Muscle of back (tissue), 3 donors: ENCODE measurements at regions not wholly inside any gene's neighbourhood (a gene's known extent, or its start where the extent isn't known, plus 50 kb on each side); places are given as distances from the start of the nearest gene placed in this dataset.
"Not testable (repeated sequence)": the region's sequence is repeated elsewhere in the genome, so short reads cannot be mapped to it uniquely, and the experiment has no call there.

ENCODE experiments used
- DNase-seq, 3 donors: peaks; one replicate each; pipeline versions ENCODE4 v3.0.0 to v3.0.0-alpha.2; 2013

DNA sequence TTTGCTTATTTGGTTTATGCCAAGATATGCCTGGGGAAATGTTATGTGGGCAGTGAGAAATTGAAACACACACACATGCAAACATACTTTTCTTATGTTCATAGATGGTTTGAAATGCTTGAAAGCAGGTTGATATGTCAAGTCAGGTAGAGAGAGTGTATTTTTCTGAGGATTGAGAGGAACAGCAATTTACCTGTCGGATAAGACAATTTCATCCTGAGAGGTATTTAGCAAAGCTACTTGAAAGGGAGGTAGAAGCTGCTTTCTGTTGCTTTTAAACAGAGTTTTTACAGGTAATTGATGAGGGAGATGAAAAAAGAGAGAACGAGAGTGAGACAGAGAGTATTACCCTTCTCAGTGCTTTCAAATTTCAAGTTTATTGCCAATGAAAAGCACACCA lies 854.3 kb downstream of the CDH8 start:
- DNase-seq: no peak

- DNase-seq: no peak
These were observed 856.7 kb downstream of the CDH8 start for GRCh38 chr16:61179561-61179960.

DNA sequence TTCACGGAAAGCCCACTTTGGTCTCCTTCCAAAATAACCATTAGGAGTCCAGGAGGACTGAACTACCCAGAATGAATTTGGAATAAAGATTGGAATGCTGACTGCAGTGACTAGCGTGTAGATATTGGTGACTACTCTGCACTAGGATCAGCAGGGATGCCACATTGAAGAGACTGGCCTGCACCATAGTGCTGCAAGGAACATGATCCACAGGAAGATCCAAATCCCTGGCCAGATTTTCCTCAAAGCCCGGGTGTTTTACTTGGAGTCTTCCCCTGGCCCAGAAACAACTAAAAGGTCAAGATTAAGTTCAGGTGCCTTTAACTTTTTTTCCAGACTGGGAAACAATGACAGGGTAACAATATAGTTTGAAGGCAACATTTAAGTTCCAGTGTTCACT lies 870.4 kb downstream of the CDH8 start:
- peak in 1 of 3 donors; percentile 4 for DNase-seq

GRCh38 chr16:61150351-61150750 lies 885.9 kb downstream of the CDH8 start:
- DNase-seq: no peak

DNA sequence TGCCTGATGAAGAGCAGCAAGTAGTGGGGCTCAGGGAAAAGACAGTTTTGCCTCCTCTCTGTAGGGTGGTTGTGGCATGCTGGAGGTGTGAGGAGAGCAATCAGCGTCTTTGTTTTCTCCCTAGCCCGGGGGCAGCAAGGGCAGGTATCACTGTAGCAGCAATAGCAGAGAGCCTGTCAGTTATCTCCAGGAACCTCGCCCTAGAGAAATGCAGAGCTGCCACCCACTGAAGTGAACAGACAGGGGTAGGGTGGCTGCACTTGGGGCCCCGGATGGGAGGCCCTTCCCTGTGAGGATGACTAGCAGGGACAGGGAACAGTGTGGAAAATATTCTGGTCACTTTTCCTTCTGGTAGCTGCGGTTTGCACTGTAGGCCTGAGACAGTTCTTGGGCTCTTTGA lies 886.5 kb downstream of the CDH8 start:
- DNase-seq: no peak

DNA sequence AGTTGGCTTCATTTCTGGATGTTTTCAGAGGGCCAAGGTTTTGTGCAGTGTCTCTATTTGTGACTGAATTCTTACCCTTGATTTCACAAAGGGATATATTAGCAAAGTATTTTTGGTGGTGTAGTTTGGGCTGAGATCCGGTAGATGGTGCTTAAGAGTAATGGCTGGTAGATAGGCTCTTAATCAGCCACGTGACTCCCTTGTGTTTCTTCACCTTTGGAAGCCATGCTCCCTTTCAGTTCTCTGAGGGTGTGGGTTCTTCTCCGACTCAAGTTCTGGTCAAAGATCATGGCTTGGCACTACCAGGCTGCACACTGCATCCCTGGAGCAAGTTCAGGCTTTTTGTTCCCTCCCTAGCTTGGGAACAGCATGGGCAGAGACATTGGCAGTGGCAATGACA lies 887.3 kb downstream of the CDH8 start:
- no peak for DNase-seq

GRCh38 chr16:61146429-61146828 lies 889.8 kb downstream of the CDH8 start:
- DNase-seq: no peak

- DNase-seq: no peak
These were observed 904.8 kb downstream of the CDH8 start for GRCh38 chr16:61131447-61131846.

DNA sequence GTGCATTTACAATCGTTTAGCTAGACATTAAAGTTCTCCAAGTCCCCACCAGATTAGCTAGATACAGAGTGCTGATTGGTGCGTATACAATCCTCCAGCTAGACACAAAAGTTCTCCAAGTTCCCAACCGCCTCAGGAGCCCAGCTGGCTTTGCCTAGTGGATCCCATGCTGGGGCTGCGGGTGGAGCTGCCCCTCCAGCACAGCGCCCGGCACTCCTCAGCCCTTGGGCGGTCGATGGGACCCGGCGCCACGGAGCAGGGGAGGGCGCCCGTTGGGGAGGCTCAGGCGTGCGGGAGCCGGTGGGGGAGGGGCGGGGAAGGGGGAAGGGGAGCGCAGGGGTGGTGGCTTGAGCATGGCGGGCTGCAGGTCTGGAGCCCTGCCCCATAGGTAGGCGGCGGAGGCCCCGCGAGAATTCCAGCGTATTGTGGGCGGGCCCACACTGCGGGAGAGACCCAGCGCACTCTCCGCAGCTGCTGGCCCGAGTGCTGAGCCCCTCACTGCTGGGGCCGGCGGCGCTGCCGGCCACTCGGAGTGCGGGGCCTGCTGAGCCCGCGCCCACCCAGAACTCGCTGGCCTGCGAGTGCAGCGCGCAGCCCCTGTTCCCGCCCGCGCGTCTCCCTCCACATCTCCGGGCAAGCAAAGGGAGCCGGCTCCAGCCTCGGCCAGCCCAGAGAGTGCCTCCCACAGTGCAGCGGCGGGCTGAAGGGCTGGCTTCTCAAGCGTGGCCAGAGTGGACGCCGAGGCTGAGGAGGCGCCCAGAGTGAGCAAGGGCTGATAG lies 907.5 kb downstream of the CDH8 start:
- no peak for DNase-seq

- DNase-seq: no peak
These were observed 930.7 kb downstream of the CDH8 start for GRCh38 chr16:61105544-61105943.

DNA sequence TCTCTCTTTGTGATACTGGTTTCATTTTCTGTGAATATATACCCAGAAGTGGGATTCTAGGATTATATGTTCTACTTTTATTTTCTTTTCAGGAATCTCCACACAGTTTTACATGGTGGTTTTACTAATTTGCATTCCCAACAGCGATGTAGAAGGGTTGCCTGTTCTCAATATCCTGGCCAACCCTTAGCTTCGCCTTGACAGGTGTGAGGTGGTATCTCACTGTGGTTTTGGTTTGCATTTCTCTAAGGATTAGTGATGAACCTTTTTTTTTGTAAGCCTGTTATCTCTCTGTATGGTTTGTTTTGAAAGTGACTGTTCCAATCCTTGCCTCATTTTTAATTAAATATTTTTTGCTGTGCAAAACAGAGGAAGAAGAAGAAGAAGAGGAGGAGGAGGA lies 937.7 kb downstream of the CDH8 start:
- no peak for DNase-seq

DNA sequence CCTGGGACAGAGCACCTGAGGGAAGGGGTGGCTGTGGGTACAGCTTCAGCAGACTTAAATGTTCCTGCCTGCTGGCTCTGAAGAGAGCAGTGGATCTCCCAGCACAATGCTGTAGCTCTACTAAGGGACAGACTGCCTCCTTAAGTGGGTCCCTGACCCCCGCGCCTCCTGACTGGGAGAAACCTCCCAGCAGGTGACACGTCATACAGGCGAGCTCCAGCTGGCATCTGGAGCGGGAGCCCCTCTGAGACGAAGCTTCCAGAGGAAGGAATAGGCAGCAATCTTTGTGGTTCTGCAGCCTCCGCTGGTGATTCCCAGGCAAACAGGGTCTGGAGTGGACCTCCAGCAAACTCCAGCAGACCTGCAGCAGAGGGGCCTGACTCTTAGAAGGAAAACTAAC lies 944.9 kb downstream of the CDH8 start:
- not testable (repeated sequence) for DNase-seq

DNA sequence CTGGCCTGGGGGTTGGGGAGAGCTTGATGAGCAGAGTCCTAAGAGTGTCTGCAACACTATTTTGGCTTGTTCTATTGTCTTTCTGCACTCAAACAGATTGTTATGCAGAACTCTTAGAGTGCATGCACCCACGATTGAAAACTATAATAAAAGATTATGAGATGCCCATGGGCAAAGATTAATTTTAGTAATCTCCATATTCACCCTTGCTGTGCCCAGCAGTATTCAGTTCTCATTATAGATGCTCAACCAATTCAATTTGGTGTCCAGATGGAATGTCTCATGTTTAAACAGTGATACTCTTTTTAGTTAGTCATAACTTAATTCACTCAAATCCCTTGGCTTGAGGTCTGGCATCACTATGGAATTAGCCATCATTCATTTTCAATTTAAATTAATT lies 952.5 kb downstream of the CDH8 start:
- no peak for DNase-seq

- no peak for DNase-seq
These were observed 961.9 kb downstream of the CDH8 start for GRCh38 chr16:61074324-61074723.

- DNase-seq: no peak
These were observed 978.6 kb downstream of the CDH8 start for GRCh38 chr16:61057635-61058034.

GRCh38 chr16:61050547-61050946 lies 985.7 kb downstream of the CDH8 start:
- DNase-seq: no peak

- DNase-seq: no peak
These were observed 990.3 kb downstream of the CDH8 start for GRCh38 chr16:61045931-61046330.

DNA sequence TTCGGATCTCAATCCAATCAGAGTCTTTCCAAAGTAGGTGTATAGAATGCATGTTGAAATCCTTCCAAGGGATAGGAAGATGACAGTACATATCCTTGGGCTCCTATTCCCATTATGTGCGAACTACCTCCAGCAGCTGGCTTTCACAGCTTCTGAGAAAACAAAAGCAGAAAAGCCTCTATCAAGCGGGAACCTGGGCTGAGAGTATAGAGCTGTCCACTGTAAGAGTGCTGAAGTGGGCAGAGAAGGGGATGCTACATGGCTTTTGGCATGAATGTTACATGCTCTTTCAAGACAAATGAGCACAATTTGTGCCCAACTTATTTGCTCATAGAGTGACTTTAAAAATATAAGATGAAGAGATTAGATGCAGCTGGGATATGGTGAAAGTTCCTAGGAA lies 993.5 kb downstream of the CDH8 start:
- peak; percentile 0 to 42 (median 14) for DNase-seq

GRCh38 chr16:61030616-61031015 lies 1005.6 kb downstream of the CDH8 start:
- DNase-seq: no peak

DNA sequence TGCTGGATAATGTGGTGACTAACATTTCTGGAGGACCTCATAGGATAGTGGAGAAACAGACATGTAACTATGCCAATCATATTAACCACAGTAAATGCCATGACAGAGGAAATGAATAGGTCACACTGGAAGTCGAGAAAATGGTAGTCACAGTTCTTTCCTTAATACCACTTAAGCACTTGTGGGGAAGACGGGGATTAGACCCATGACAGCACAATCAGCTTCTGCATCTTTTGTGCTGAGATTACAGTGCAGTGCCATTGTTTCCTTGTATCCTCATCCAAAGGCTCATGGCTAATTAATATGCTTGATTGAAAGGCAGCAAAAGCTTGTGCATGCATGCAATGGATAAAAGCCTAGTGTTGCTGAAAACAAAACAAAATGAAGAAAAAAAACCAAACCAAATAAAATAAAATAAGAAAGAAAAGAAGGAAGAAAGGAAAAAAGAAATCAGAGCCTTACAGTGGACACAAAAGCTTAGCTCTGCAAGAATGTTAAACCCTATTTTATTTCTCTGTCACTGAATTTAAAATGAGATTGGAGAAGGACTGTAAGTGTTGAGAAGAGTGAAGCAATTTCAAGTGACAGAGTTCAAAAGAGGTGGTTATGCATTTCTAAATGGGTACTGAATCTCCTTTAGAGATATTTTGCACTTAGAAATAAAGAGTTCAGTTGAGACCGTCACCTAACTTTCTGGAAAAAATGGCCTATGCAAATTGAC lies 1011.9 kb downstream of the CDH8 start:
- DNase-seq: no peak

GRCh38 chr16:61014869-61015268 lies 1021.4 kb downstream of the CDH8 start:
- no peak for DNase-seq

- no peak for DNase-seq
These were observed 1028.5 kb downstream of the CDH8 start for GRCh38 chr16:61007694-61008093.

- DNase-seq: peak in 1 of 3 donors; percentile 3
These were observed 1030.3 kb downstream of the CDH8 start for GRCh38 chr16:61005952-61006351.
